GM23338 (cell line): ENCODE measurements at regions not wholly inside any gene's neighbourhood (a gene's known extent, or its start where the extent isn't known, plus 50 kb on each side); places are given as distances from the start of the nearest gene placed in this dataset.

Source experiments
- ATAC-seq: fragments of 200-7000 bp; cut with Tn5 transposase; 3 replicates; pipeline ENCODE4 v1.9.1; 2020
- DNase-seq: peaks from one replicate; pipeline ENCODE4 v3.0.0-alpha.2; 2015; ENCODE audit warnings: low spot score
- H2AFZ ChIP-seq: fragments of 200-600 bp; sonication (generic); 2 replicates; pipeline ENCODE4 v1.8.0; 2016; ENCODE audit warnings: antibody characterized with exemption, mild to moderate bottlenecking, moderate library complexity
- H3F3A ChIP-seq: fragments of 200-600 bp; sonication (generic); replicated peaks from 2 replicates; pipeline ENCODE4 v1.8.0; 2017; ENCODE audit warnings: antibody characterized with exemption, mixed run types, low read depth
- H3K27ac ChIP-seq: fragments of 200-600 bp; sonication (generic); 2 replicates; pipeline ENCODE4 v1.6.1; 2016; ENCODE audit warnings: low read depth
- H3K27me3 ChIP-seq: fragments of 200-600 bp; sonication (generic); 2 replicates; pipeline ENCODE4 v1.8.0; 2016; ENCODE audit warnings: mild to moderate bottlenecking, mixed run types, moderate library complexity; ENCODE audit not compliant: insufficient read depth
- H3K36me3 ChIP-seq: fragments of 200-600 bp; sonication (generic); 2 replicates; pipeline ENCODE4 v1.8.0; 2016; ENCODE audit warnings: mild to moderate bottlenecking; ENCODE audit not compliant: insufficient read depth
- H3K4me1 ChIP-seq: fragments of 200-600 bp; sonication (generic); 2 replicates; pipeline ENCODE4 v1.8.0; 2016; ENCODE audit warnings: mild to moderate bottlenecking, moderate library complexity; ENCODE audit not compliant: insufficient read depth
- H3K4me2 ChIP-seq: fragments of 200-600 bp; sonication (generic); 2 replicates; pipeline ENCODE4 v1.7.1; 2017; ENCODE audit warnings: mixed run types
- H3K4me3 ChIP-seq: fragments of 200-600 bp; sonication (generic); 2 replicates; pipeline ENCODE4 v1.6.1; 2016; ENCODE audit warnings: mixed run types
- H3K79me2 ChIP-seq: fragments of 200-600 bp; sonication (generic); replicated peaks from 2 replicates; pipeline ENCODE4 v1.8.0; 2017; ENCODE audit warnings: mild to moderate bottlenecking; ENCODE audit not compliant: insufficient read depth
- H3K9me2 ChIP-seq: fragments of 200-600 bp; sonication (generic); 2 replicates; pipeline ENCODE4 v1.8.0; 2017; ENCODE audit not compliant: insufficient read depth
- H4K20me1 ChIP-seq: fragments of 200-600 bp; sonication (generic); replicated peaks from 2 replicates; pipeline ENCODE4 v1.8.0; 2017; ENCODE audit warnings: mild to moderate bottlenecking; ENCODE audit not compliant: insufficient read depth
- H3K27ac Mint-ChIP-seq: 2 replicates; pipeline ENCODE4 v1.8.0; 2020; ENCODE audit warnings: inconsistent platforms, mild to moderate bottlenecking, moderate library complexity, mixed read lengths
- H3K27me3 Mint-ChIP-seq: 3 replicates; pipeline ENCODE4 v1.8.0; 2022; ENCODE audit warnings: low read depth, mild to moderate bottlenecking, moderate library complexity, mixed read lengths, inconsistent platforms; ENCODE audit not compliant: insufficient read depth, poor library complexity
- H3K36me3 Mint-ChIP-seq: 3 replicates; pipeline ENCODE4 v1.8.0; 2021; ENCODE audit warnings: low read depth, mild to moderate bottlenecking, inconsistent platforms, moderate library complexity, mixed read lengths
- H3K4me1 Mint-ChIP-seq: 3 replicates; pipeline ENCODE4 v1.8.0; 2020; ENCODE audit warnings: mild to moderate bottlenecking, inconsistent platforms, mixed read lengths
- H3K4me3 Mint-ChIP-seq: 3 replicates; pipeline ENCODE4 v1.8.0; 2021; ENCODE audit warnings: moderate library complexity, mild to moderate bottlenecking, inconsistent platforms, mixed read lengths
- H3K9me3 Mint-ChIP-seq: 3 replicates; pipeline ENCODE4 v1.8.0; 2020; ENCODE audit warnings: moderate library complexity, mild to moderate bottlenecking, inconsistent platforms, mixed read lengths
- CREB1 ChIP-seq: fragments of 250-450 bp; sonication (Bioruptor Pico); IDR thresholded peaks from 2 replicates; pipeline ENCODE4 v1.5.0; 2020; ENCODE audit warnings: low read depth, mild to moderate bottlenecking, moderate library complexity
- CTCF ChIP-seq, 2 experiments: fragments of 200-600 bp in 1 of 2; sonication (generic) in 1 of 2; conservative IDR thresholded peaks; 2 replicates each; pipeline versions ENCODE4 v1.5.1 to v1.6.1; 2016 to 2017; ENCODE audit warnings: antibody characterized with exemption in 2 of 2, low read depth in 2 of 2, mild to moderate bottlenecking in 2 of 2, moderate library complexity in 1 of 2
- ETS1 ChIP-seq: IDR thresholded peaks from 2 replicates; pipeline ENCODE4 v1.6.1; 2016; ENCODE audit warnings: antibody characterized with exemption
- EZH2 ChIP-seq: fragments of 200-600 bp; sonication (generic); IDR thresholded peaks from one replicate; pipeline ENCODE4 v1.8.0; 2017; ENCODE audit warnings: antibody characterized with exemption, mild to moderate bottlenecking, low read depth; ENCODE audit not compliant: unreplicated experiment
- EZH2phosphoT487 ChIP-seq: fragments of 200-600 bp; sonication (generic); IDR thresholded peaks from one replicate; pipeline ENCODE4 v1.8.1; 2018; ENCODE audit warnings: antibody characterized with exemption; ENCODE audit not compliant: unreplicated experiment
- JUNB ChIP-seq: IDR thresholded peaks from one replicate; pipeline ENCODE4 v1.6.1; 2016; ENCODE audit warnings: antibody characterized with exemption; ENCODE audit not compliant: unreplicated experiment
- NANOG ChIP-seq: IDR thresholded peaks from 2 replicates; pipeline ENCODE4 v1.6.1; 2016; ENCODE audit warnings: antibody characterized with exemption, borderline replicate concordance
- POLR2AphosphoS5 ChIP-seq: IDR thresholded peaks from 2 replicates; pipeline ENCODE4 v1.6.1; 2016; ENCODE audit warnings: antibody characterized with exemption, low read depth
- REST ChIP-seq: IDR thresholded peaks from one replicate; pipeline ENCODE4 v1.6.1; 2018; ENCODE audit warnings: antibody characterized with exemption; ENCODE audit not compliant: unreplicated experiment
- STAT1 ChIP-seq: IDR thresholded peaks from one replicate; pipeline ENCODE4 v1.6.1; 2016; ENCODE audit warnings: antibody characterized with exemption; ENCODE audit not compliant: unreplicated experiment
- ZNF114 ChIP-seq: fragments of 250-450 bp; sonication (Bioruptor Pico); IDR thresholded peaks from 2 replicates; pipeline ENCODE4 v1.5.0; 2020; ENCODE audit warnings: mild to moderate bottlenecking, moderate library complexity
- ZNF331 ChIP-seq: fragments of 250-450 bp; sonication (Bioruptor Pico); IDR thresholded peaks from 2 replicates; pipeline ENCODE4 v1.5.0; 2020; ENCODE audit warnings: low read depth, mild to moderate bottlenecking, moderate library complexity
- ZNF462 ChIP-seq: fragments of 250-450 bp; sonication (Bioruptor Pico); IDR thresholded peaks from 2 replicates; pipeline ENCODE4 v1.5.0; 2020; ENCODE audit warnings: mild to moderate bottlenecking, moderate library complexity

- Histone ChIP-seq H3K27me3 (no peaks in the 10 kb centered on the region), H3K4me1 (peaks cover 5% of the 10 kb centered on the region; the same call in 1 of the 2 replicates), H3F3A (no peaks in the 10 kb centered on the region), H2AFZ (peak overlapping the region; percentile 76; the same call in 1 of the 2 replicates), H3K9me2 (no peaks in the 10 kb centered on the region), H3K79me2 (no peaks in the 10 kb centered on the region), H3K4me3 (no peak overlapping the region), H3K36me3 (no peaks in the 10 kb centered on the region), H4K20me1 (no peaks in the 10 kb centered on the region), H3K4me2 (no peak overlapping the region), H3K27ac (no peak overlapping the region)
- peaks cover 1% of the 10 kb centered on the region for H3K27me3 Mint-ChIP-seq
- no peak overlapping the region for H3K4me3 Mint-ChIP-seq
- peaks cover 6% of the 10 kb centered on the region for H3K4me1 Mint-ChIP-seq
- no peak overlapping the region for H3K27ac Mint-ChIP-seq
- ATAC-seq: no peak
- TF ChIP-seq NANOG (no peak), ZNF462 (no peak), JUNB (no peak), POLR2AphosphoS5 (no peak), ZNF331 (CRISPR knock-in tag) (no peak), REST (no peak), CTCF (conservative IDR thresholded peaks at IDR 0.05; ENCODE audit: low read depth in 2 of 2) (no peak), STAT1 (no peak), CREB1 (CRISPR knock-in tag) (no peak), EZH2phosphoT487 (no peak), ETS1 (no peak), ZNF114 (CRISPR knock-in tag) (no peak), EZH2 (no peak)
- no peaks in the 10 kb centered on the region for H3K36me3 Mint-ChIP-seq
- DNase-seq: no peak
- no peaks in the 10 kb centered on the region for H3K9me3 Mint-ChIP-seq
Measured at GRCh38 chr12:25644979-25645378, 91.9 kb upstream of the LMNTD1 start.
